T-cell (primary cell): ENCODE measurements at regions not wholly inside any gene's neighbourhood (a gene's known extent, or its start where the extent isn't known, plus 50 kb on each side); places are given as distances from the start of the nearest gene placed in this dataset.

ENCODE experiments used
- ATAC-seq, 4 experiments: fragments of 200-7000 bp in 3 of 4; fragments of 150-1000 bp in 1 of 4; cut with Tn5 transposase; replicated peaks in 1 of 4; 1 replicate in 3 of 4; 2 replicates in 1 of 4; pipeline ENCODE4 v1.10.0; 2021; ENCODE audit warnings: moderate library complexity in 3 of 4, mild to moderate bottlenecking in 2 of 4, moderate number of reproducible peaks in 1 of 4
- CTCF ChIA-PET, 2 donors: fragments of 300-600 bp; sonication (Branson Sonifier 250); formaldehyde crosslinking; loops; one replicate each; lab custom pipeline; 2022; ENCODE audit warnings: antibody characterized with exemption in 2 of 2; lab: Charles Lee
- POLR2A ChIA-PET, 2 donors: fragments of 300-600 bp; sonication (Branson Sonifier 250); formaldehyde crosslinking; loops; one replicate each; lab custom pipeline; 2022; ENCODE audit warnings: antibody characterized with exemption in 2 of 2; lab: Charles Lee
- DNase-seq, 35 experiments: peaks; one replicate each; pipeline versions ENCODE4 v3.0.0 to v3.0.0-alpha.2; 2013 to 2023
- H3K27ac ChIP-seq: one replicate; pipeline ENCODE4 v1.5.1; 2013; ENCODE audit warnings: low read length
- H3K27me3 ChIP-seq, 2 experiments: replicated peaks in 1 of 2; 1 replicate in 1 of 2; 2 replicates in 1 of 2; pipeline versions ENCODE4 v1.6.1 to v1.7.0; 2013; ENCODE audit warnings: low read length in 1 of 2, mixed read lengths in 1 of 2; ENCODE audit not compliant: control insufficient read depth in 2 of 2, insufficient read depth in 2 of 2; ENCODE audit errors: extremely low read depth in 1 of 2
- H3K36me3 ChIP-seq, 2 donors: 1 replicate in 1 of 2; 2 replicates in 1 of 2; pipeline versions ENCODE4 v1.6.1 to v1.7.0; 2013; ENCODE audit warnings: low read length in 1 of 2; ENCODE audit not compliant: control insufficient read depth in 2 of 2, insufficient read depth in 1 of 2; ENCODE audit errors: extremely low read depth in 1 of 2
- H3K4me1 ChIP-seq, 2 experiments: 1 replicate in 1 of 2; 2 replicates in 1 of 2; pipeline versions ENCODE4 v1.6.1 to v1.7.0; 2013; ENCODE audit warnings: low read length in 2 of 2, mixed read lengths in 1 of 2; ENCODE audit not compliant: insufficient read depth in 2 of 2, control insufficient read depth in 1 of 2; ENCODE audit errors: extremely low read depth in 1 of 2
- H3K4me3 ChIP-seq, 2 donors: 1 replicate in 1 of 2; 2 replicates in 1 of 2; pipeline versions ENCODE4 v1.5.1 to v1.7.0; 2013; ENCODE audit warnings: mild to moderate bottlenecking in 2 of 2, low read length in 1 of 2, moderate library complexity in 1 of 2; ENCODE audit not compliant: control insufficient read depth in 1 of 2; ENCODE audit errors: extremely low read depth in 1 of 2
- H3K9me3 ChIP-seq: 2 replicates; pipeline ENCODE4 v1.7.0; 2013
- H3K27ac Mint-ChIP-seq, 2 donors: one replicate each; pipeline ENCODE4 v1.8.0; 2020 to 2021; ENCODE audit warnings: mild to moderate bottlenecking in 2 of 2, mixed read lengths in 2 of 2
- H3K27me3 Mint-ChIP-seq, 2 donors: one replicate each; pipeline ENCODE4 v1.8.0; 2021 to 2022; ENCODE audit warnings: mixed read lengths in 2 of 2
- H3K36me3 Mint-ChIP-seq: one replicate; pipeline ENCODE4 v1.8.0; 2021; ENCODE audit warnings: mixed read lengths
- H3K4me1 Mint-ChIP-seq, 3 donors: one replicate each; pipeline ENCODE4 v1.8.0; 2020 to 2022; ENCODE audit warnings: mixed read lengths in 3 of 3, mild to moderate bottlenecking in 1 of 3
- H3K4me3 Mint-ChIP-seq, 3 donors: one replicate each; pipeline ENCODE4 v1.8.0; 2020 to 2022; ENCODE audit warnings: mild to moderate bottlenecking in 3 of 3, mixed read lengths in 3 of 3, moderate library complexity in 3 of 3
- H3K9me3 Mint-ChIP-seq, 3 donors: one replicate each; pipeline ENCODE4 v1.8.0; 2020 to 2022; ENCODE audit warnings: mixed read lengths in 3 of 3
- whole genome bisulfite sequencing: methylation state at CpG from one replicate; pipeline ENCODE4 v1.1.5; 2013; ENCODE audit warnings: missing lambda C conversion rate; ENCODE audit not compliant: insufficient coverage; 5-methylcytosine and 5-hydroxymethylcytosine counted together

GRCh38 chr20:22473293-22473692 is 111.1 kb downstream of the FOXA2 start:
- no peak overlapping the region for H3K27ac ChIP-seq
- H3K27ac Mint-ChIP-seq, result no peak overlapping the region
- no peaks in the 10 kb centered on the region for H3K36me3 ChIP-seq
- H3K4me1 ChIP-seq, result no peaks in the 10 kb centered on the region
- ChIA-PET CTCF (no interaction called here), POLR2A (no interaction called here)
- DNase-seq (no peak), ATAC-seq (no peak)
- no peaks in the 10 kb centered on the region for H3K4me1 Mint-ChIP-seq
- no peak overlapping the region for H3K4me3 Mint-ChIP-seq
- WGBS, result 54% methylated on average over 2 of the region's 2 CpGs
- H3K4me3 ChIP-seq, result no peak overlapping the region
- no peaks in the 10 kb centered on the region for H3K27me3 ChIP-seq
- H3K36me3 Mint-ChIP-seq, result no peaks in the 10 kb centered on the region
- no peaks in the 10 kb centered on the region for H3K9me3 ChIP-seq
- H3K27me3 Mint-ChIP-seq, result peaks cover 0 to 13% of the 10 kb centered on the region in 2 donors
- H3K9me3 Mint-ChIP-seq, result peaks cover 10 to 22% (median 20%) of the 10 kb centered on the region in 3 donors

- ATAC-seq, result no peak
- no peak overlapping the region for H3K27ac Mint-ChIP-seq
- no peak overlapping the region for H3K4me3 Mint-ChIP-seq
Measured at GRCh38 chr20:22472447-22473100, 111.8 kb downstream of the FOXA2 start.

GRCh38 chr20:22471156-22471836 is 113.1 kb downstream of the FOXA2 start:
- ATAC-seq, result no peak
- Histone ChIP-seq H3K36me3 (no peaks in the 10 kb centered on the region), H3K4me3 (no peak overlapping the region), H3K27ac (no peak overlapping the region), H3K9me3 (no peaks in the 10 kb centered on the region), H3K27me3 (peaks cover 0 to 3% of the 10 kb centered on the region in 2 experiments), H3K4me1 (no peaks in the 10 kb centered on the region)
- no peaks in the 10 kb centered on the region for H3K4me1 Mint-ChIP-seq
- no peak overlapping the region for H3K27ac Mint-ChIP-seq
- WGBS, result 97% methylated on average over 5 of the region's 9 CpGs
- H3K36me3 Mint-ChIP-seq, result no peaks in the 10 kb centered on the region
- ChIA-PET CTCF (no interaction called here), POLR2A (no interaction called here)
- peaks cover 0 to 10% of the 10 kb centered on the region in 2 donors for H3K27me3 Mint-ChIP-seq
- H3K9me3 Mint-ChIP-seq, result peaks cover 5 to 16% (median 6%) of the 10 kb centered on the region in 3 donors
- no peak for DNase-seq
- H3K4me3 Mint-ChIP-seq, result no peak overlapping the region

More at GRCh38 chr20:22472447-22473100, 111.8 kb downstream of the FOXA2 start:
- Histone ChIP-seq H3K4me1 (no peaks in the 10 kb centered on the region), H3K9me3 (no peaks in the 10 kb centered on the region), H3K36me3 (no peaks in the 10 kb centered on the region), H3K27ac (no peak overlapping the region), H3K4me3 (no peak overlapping the region), H3K27me3 (no peaks in the 10 kb centered on the region)
- Mint-ChIP-seq H3K27me3 (peaks cover 0 to 13% of the 10 kb centered on the region in 2 donors), H3K36me3 (no peaks in the 10 kb centered on the region), H3K4me1 (no peaks in the 10 kb centered on the region), H3K9me3 (peaks cover 5 to 17% (median 16%) of the 10 kb centered on the region in 3 donors)
- DNase-seq, result no peak
- CTCF ChIA-PET, result no interaction called here
- POLR2A ChIA-PET, result no interaction called here
- 93% methylated on average over 9 of the region's 20 CpGs for WGBS

- Histone ChIP-seq H3K4me1 (no peaks in the 10 kb centered on the region), H3K36me3 (no peaks in the 10 kb centered on the region), H3K9me3 (no peaks in the 10 kb centered on the region), H3K4me3 (no peak overlapping the region), H3K27ac (no peak overlapping the region), H3K27me3 (peaks cover 0 to 3% of the 10 kb centered on the region in 2 experiments)
- Mint-ChIP-seq H3K36me3 (no peaks in the 10 kb centered on the region), H3K27ac (no peak overlapping the region), H3K4me3 (no peak overlapping the region), H3K27me3 (peaks cover 0 to 10% of the 10 kb centered on the region in 2 donors), H3K9me3 (peaks cover 5 to 16% (median 5%) of the 10 kb centered on the region in 3 donors), H3K4me1 (no peaks in the 10 kb centered on the region)
- WGBS, result no CpG with 5 or more reads among the region's 1 CpG
- ChIA-PET CTCF (no interaction called here), POLR2A (no interaction called here)
- no peak for ATAC-seq
- DNase-seq, result no peak
Measured at GRCh38 chr20:22470620-22471026, 113.7 kb downstream of the FOXA2 start.

- ChIA-PET POLR2A (no interaction called here), CTCF (no interaction called here)
- Histone ChIP-seq H3K9me3 (no peaks in the 10 kb centered on the region), H3K4me1 (no peaks in the 10 kb centered on the region), H3K27me3 (peaks cover 0 to 3% of the 10 kb centered on the region in 2 experiments), H3K36me3 (no peaks in the 10 kb centered on the region), H3K27ac (no peak overlapping the region), H3K4me3 (no peak overlapping the region)
- Mint-ChIP-seq H3K27ac (no peak overlapping the region), H3K36me3 (no peaks in the 10 kb centered on the region), H3K4me3 (no peak overlapping the region), H3K27me3 (peaks cover 0 to 12% of the 10 kb centered on the region in 2 donors), H3K4me1 (no peaks in the 10 kb centered on the region), H3K9me3 (peaks cover 0 to under 1% (median 0%) of the 10 kb centered on the region in 3 donors)
- ATAC-seq (no peak), DNase-seq (no peak)
- WGBS, result 35% methylated on average over 2 of the region's 7 CpGs
Measured at GRCh38 chr20:22466447-22467171, 117.8 kb downstream of the FOXA2 start.

GRCh38 chr20:22465622-22466446 is 118.5 kb downstream of the FOXA2 start:
- Histone ChIP-seq H3K9me3 (no peaks in the 10 kb centered on the region), H3K4me1 (no peaks in the 10 kb centered on the region), H3K4me3 (no peak overlapping the region), H3K36me3 (no peaks in the 10 kb centered on the region), H3K27me3 (peaks cover 0 to 3% of the 10 kb centered on the region in 2 experiments), H3K27ac (no peak overlapping the region)
- Mint-ChIP-seq H3K4me1 (no peaks in the 10 kb centered on the region), H3K4me3 (no peak overlapping the region), H3K27me3 (peaks cover 0 to 12% of the 10 kb centered on the region in 2 donors), H3K9me3 (peaks cover 0 to 3% (median 0%) of the 10 kb centered on the region in 3 donors), H3K36me3 (no peaks in the 10 kb centered on the region), H3K27ac (no peak overlapping the region)
- POLR2A ChIA-PET, result no interaction called here
- CTCF ChIA-PET, result no interaction called here
- 90% methylated on average over 3 of the region's 5 CpGs for WGBS
- DNase-seq (no peak), ATAC-seq (no peak)
